NCI-H1930 (cell line): ENCODE measurements at regions not wholly inside any gene's neighbourhood (a gene's known extent, or its start where the extent isn't known, plus 50 kb on each side); places are given as distances from the start of the nearest gene placed in this dataset.

Source experiments
- DNase-seq, 2 experiments: peaks; one replicate each; lab custom pipeline; 2025; lab: John Stamatoyannopoulos, UW

GRCh38 chr10:130430291-130430690 is 294.1 kb downstream of the GLRX3 start:
- DNase-seq, result no peak

GRCh38 chr10:130430852-130431704 is 294.9 kb downstream of the GLRX3 start:
- DNase-seq, result no peak

GRCh38 chr10:130432271-130432670 is 296.1 kb downstream of the GLRX3 start:
- no peak for DNase-seq

- DNase-seq, result no peak
Measured at GRCh38 chr10:130432850-130433249, 296.7 kb downstream of the GLRX3 start.

GRCh38 chr10:130434446-130435385 is 298.5 kb downstream of the GLRX3 start:
- DNase-seq, result no peak

GRCh38 chr10:130435961-130436360 is 299.8 kb downstream of the GLRX3 start:
- DNase-seq, result no peak

- no peak for DNase-seq
Measured at GRCh38 chr10:130438861-130439260, 302.7 kb downstream of the GLRX3 start.

- DNase-seq, result no peak
Measured at GRCh38 chr10:130439766-130440165, 303.6 kb downstream of the GLRX3 start.

- no peak for DNase-seq
Measured at GRCh38 chr10:130440494-130440893, 304.3 kb downstream of the GLRX3 start.

- no peak for DNase-seq
Measured at GRCh38 chr10:130440971-130441370, 304.8 kb downstream of the GLRX3 start.

GRCh38 chr10:130443066-130443465 is 306.9 kb downstream of the GLRX3 start:
- no peak for DNase-seq

GRCh38 chr10:130453036-130453720 is 317.0 kb downstream of the GLRX3 start:
- DNase-seq, result no peak

- DNase-seq, result no peak
Measured at GRCh38 chr10:130453721-130454542, 317.7 kb downstream of the GLRX3 start.

- no peak for DNase-seq
Measured at GRCh38 chr10:130454543-130455000, 318.4 kb downstream of the GLRX3 start.

- DNase-seq, result no peak
Measured at GRCh38 chr10:130455111-130455695, 319.0 kb downstream of the GLRX3 start.

- no peak for DNase-seq
Measured at GRCh38 chr10:130455791-130456190, 319.6 kb downstream of the GLRX3 start.

GRCh38 chr10:130456616-130457015 is 320.4 kb downstream of the GLRX3 start:
- DNase-seq, result no peak

- DNase-seq, result no peak
Measured at GRCh38 chr10:130458509-130458908, 322.3 kb downstream of the GLRX3 start.

GRCh38 chr10:130459011-130459410 is 322.8 kb downstream of the GLRX3 start:
- DNase-seq, result no peak

- no peak for DNase-seq
Measured at GRCh38 chr10:130459851-130460490, 323.8 kb downstream of the GLRX3 start.
